Brain microvascular endothelial cell (primary cell): ENCODE measurements at regions not wholly inside any gene's neighbourhood (a gene's known extent, or its start where the extent isn't known, plus 50 kb on each side); places are given as distances from the start of the nearest gene placed in this dataset.
A peak's percentile ranks its signal among the peaks of the same experiment; 100 is the strongest.

ENCODE experiments used
- DNase-seq: peaks from one replicate; pipeline ENCODE4 v3.0.0-alpha.2; 2020
- H3K27ac ChIP-seq: fragments of 250-450 bp; sonication (Bioruptor Pico); 2 replicates; pipeline ENCODE4 v1.5.1; 2020; ENCODE audit warnings: mild to moderate bottlenecking, moderate library complexity
- H3K27me3 ChIP-seq: fragments of 250-450 bp; sonication (Bioruptor Pico); replicated peaks from 2 replicates; pipeline ENCODE4 v1.5.1; 2020; ENCODE audit warnings: mild to moderate bottlenecking
- H3K36me3 ChIP-seq: fragments of 250-450 bp; sonication (Bioruptor Pico); replicated peaks from 2 replicates; pipeline ENCODE4 v1.5.1; 2020; ENCODE audit warnings: mild to moderate bottlenecking
- H3K4me3 ChIP-seq: 2 replicates; pipeline ENCODE4 v1.5.1; 2011; ENCODE audit warnings: low read depth, mild to moderate bottlenecking, control low read depth, low read length, moderate library complexity
- CTCF ChIP-seq: IDR thresholded peaks from 2 replicates; pipeline ENCODE4 v1.5.1; 2011; ENCODE audit warnings: low read depth, mild to moderate bottlenecking, moderate library complexity, low read length, control low read depth, inconsistent platforms; ENCODE audit errors: missing control alignments
- in situ Hi-C: cut with HindIII; loops from 2 replicates; pipeline ENCODE4 v1.10.0; 2017; ENCODE audit warnings: low sequenced_read_pairs, low pct_ligation_motif_present

- Histone ChIP-seq H3K36me3 (no peaks in the 10 kb centered on the region), H3K27ac (no peak overlapping the region), H3K4me3 (no peak overlapping the region), H3K27me3 (no peaks in the 10 kb centered on the region)
- in situ Hi-C loops = no loop called here
- peak; percentile 17 for TF ChIP-seq CTCF
- no peak for DNase-seq
Measured at GRCh38 chr14:104370256-104370870, 209.2 kb upstream of the C14orf180 start.

GRCh38 chr14:104371031-104371430 lies 208.5 kb upstream of the C14orf180 start:
- Histone ChIP-seq H3K27ac (no peak overlapping the region), H3K27me3 (no peaks in the 10 kb centered on the region), H3K36me3 (no peaks in the 10 kb centered on the region), H3K4me3 (no peak overlapping the region)
- TF ChIP-seq CTCF = no peak
- in situ Hi-C loops = no loop called here
- no peak for DNase-seq

- DNase-seq = no peak
- in situ Hi-C loops = no loop called here
- Histone ChIP-seq H3K27ac (no peak overlapping the region), H3K36me3 (no peaks in the 10 kb centered on the region), H3K27me3 (no peaks in the 10 kb centered on the region), H3K4me3 (no peak overlapping the region)
- no peak for TF ChIP-seq CTCF
Measured at GRCh38 chr14:104371917-104372316, 207.6 kb upstream of the C14orf180 start.

- H3K27ac ChIP-seq = no peak overlapping the region
- no peak for DNase-seq
- TF ChIP-seq CTCF = no peak
- no peaks in the 10 kb centered on the region for H3K36me3 ChIP-seq
- no peaks in the 10 kb centered on the region for H3K27me3 ChIP-seq
- in situ Hi-C loops = no loop called here
- no peak overlapping the region for H3K4me3 ChIP-seq
Measured at GRCh38 chr14:104372390-104373054, 207.0 kb upstream of the C14orf180 start.

GRCh38 chr14:104373055-104373854 lies 206.3 kb upstream of the C14orf180 start:
- Histone ChIP-seq H3K27ac (no peak overlapping the region), H3K27me3 (no peaks in the 10 kb centered on the region), H3K36me3 (no peaks in the 10 kb centered on the region), H3K4me3 (no peak overlapping the region)
- no peak for TF ChIP-seq CTCF
- DNase-seq = no peak
- in situ Hi-C loops = no loop called here
